Spleen (tissue), 11 donors: ENCODE measurements at regions not wholly inside any gene's neighbourhood (a gene's known extent, or its start where the extent isn't known, plus 50 kb on each side); places are given as distances from the start of the nearest gene placed in this dataset.

Source experiments
- DNase-seq: peaks from one replicate; pipeline ENCODE4 v3.0.0-alpha.2; 2020
- H3K27ac ChIP-seq, 8 donors: fragments of 200-600 bp; sonication (generic) in 7 of 8; 1 replicate in 4 of 8; 2 replicates in 4 of 8; pipeline versions ENCODE4 v1.5.0 to v1.8.0; 2016 to 2021; ENCODE audit warnings: inconsistent platforms in 4 of 8, mild to moderate bottlenecking in 4 of 8, moderate library complexity in 1 of 8
- H3K27me3 ChIP-seq, 7 donors: fragments of 200-600 bp; sonication (generic) in 6 of 7; replicated peaks in 1 of 7; 1 replicate in 4 of 7; 2 replicates in 3 of 7; pipeline versions ENCODE4 v1.5.0 to v1.8.0; 2016 to 2021; ENCODE audit warnings: inconsistent platforms in 3 of 7, mild to moderate bottlenecking in 1 of 7
- H3K36me3 ChIP-seq, 6 donors: fragments of 200-600 bp; sonication (generic) in 5 of 6; 1 replicate in 4 of 6; 2 replicates in 2 of 6; pipeline versions ENCODE4 v1.5.0 to v1.8.0; 2016 to 2021; ENCODE audit warnings: inconsistent platforms in 2 of 6
- H3K4me1 ChIP-seq, 6 donors: fragments of 200-600 bp; sonication (generic) in 5 of 6; 1 replicate in 3 of 6; 2 replicates in 3 of 6; pipeline versions ENCODE4 v1.5.0 to v1.8.0; 2016 to 2021; ENCODE audit warnings: inconsistent platforms in 3 of 6
- H3K4me3 ChIP-seq, 8 donors: fragments of 200-600 bp; sonication (generic) in 7 of 8; 1 replicate in 4 of 8; 2 replicates in 4 of 8; pipeline versions ENCODE4 v1.5.0 to v1.8.0; 2016 to 2021; ENCODE audit warnings: inconsistent platforms in 4 of 8, mild to moderate bottlenecking in 4 of 8, moderate library complexity in 2 of 8
- H3K9me3 ChIP-seq, 8 donors: fragments of 200-600 bp; sonication (generic) in 7 of 8; 1 replicate in 4 of 8; 2 replicates in 4 of 8; pipeline versions ENCODE4 v1.5.0 to v1.8.0; 2016 to 2021; ENCODE audit warnings: inconsistent platforms in 4 of 8
- CTCF ChIP-seq, 11 experiments: fragments of 200-600 bp in 7 of 11; fragments of 450-650 bp in 4 of 11; sonication (generic) in 4 of 11; IDR thresholded peaks in 8 of 11; conservative IDR thresholded peaks in 3 of 11; 1 replicate in 7 of 11; 2 replicates in 4 of 11; pipeline versions ENCODE4 v1.4.0 to v1.8.0; 2016 to 2021; ENCODE audit warnings: antibody characterized with exemption in 11 of 11, inconsistent platforms in 4 of 11, mild to moderate bottlenecking in 1 of 11
- POLR2A ChIP-seq, 3 donors: fragments of 450-650 bp; IDR thresholded peaks; one replicate each; pipeline ENCODE4 v1.5.1; 2017; ENCODE audit warnings: antibody characterized with exemption in 3 of 3, mild to moderate bottlenecking in 1 of 3
- POLR2AphosphoS5 ChIP-seq, 3 donors: sonication (generic); formaldehyde crosslinking; IDR thresholded peaks; one replicate each; pipeline ENCODE4 v1.5.1; 2017; ENCODE audit warnings: antibody characterized with exemption in 3 of 3
- WGBS, 5 donors: extraction: QIAGEN DNeasy Blood & Tissue Kit in 3 of 5; methylation state at CpG; one replicate each; pipeline versions ENCODE4 v1.1.5 to v1.1.7; 2013 to 2018; 5-methylcytosine and 5-hydroxymethylcytosine counted together
- intact Hi-C: fragments of 100-400 bp; cut with DNase I; formaldehyde crosslinking; loops from one replicate; pipeline ENCODE4 v1.15.0; 2023; ENCODE audit warnings: low total_unique reads
- donor health status: healthy with polysubstance abuse.
- donor health status: DM: no; HTN: no; CAD: no; lungs with moderate emphysema.
- donor health status: DM: no; HTN: no; CAD: no.
- donor health status: Bipolar disorder and iron deficiency.
- donor health status: healthy.
- donor health status: DM: no; HTN: no; CAD: no.
- donor health status: DM: yes; HTN: yes; CAD: no.

DNA sequence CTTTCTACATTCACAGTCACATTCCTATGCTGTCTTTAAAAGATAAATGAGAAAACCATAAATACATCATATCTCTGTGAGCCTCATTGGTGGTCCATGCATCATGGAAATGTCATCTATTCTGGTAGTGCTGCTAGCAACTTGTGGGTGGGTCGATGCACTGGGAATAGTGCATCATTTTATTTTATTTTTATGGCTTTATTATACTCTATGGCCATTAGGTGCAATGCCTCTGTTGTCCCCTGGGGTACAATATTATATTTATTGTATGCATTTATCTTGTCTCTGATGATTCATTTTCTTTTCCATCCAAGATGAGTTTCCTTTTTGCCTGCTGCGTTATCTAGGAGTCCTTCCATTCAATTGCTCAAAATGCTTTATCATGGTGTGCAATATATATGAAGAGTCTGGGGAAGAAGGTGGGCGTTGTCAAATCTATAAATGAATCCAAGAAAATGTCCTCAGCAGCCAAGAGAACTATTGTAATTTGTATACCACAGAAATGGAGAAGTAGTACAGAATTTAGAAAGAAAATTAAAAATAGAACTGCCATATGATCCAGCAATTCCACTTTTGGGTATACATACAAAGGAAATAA is 324.0 kb downstream of the KCNJ2 start:
- Histone ChIP-seq H3K9me3 (no peaks in the 10 kb centered on the region), H3K27me3 (no peaks in the 10 kb centered on the region), H3K36me3 (no peaks in the 10 kb centered on the region), H3K4me3 (no peak overlapping the region), H3K27ac (no peak overlapping the region), H3K4me1 (no peaks in the 10 kb centered on the region)
- TF ChIP-seq POLR2A (IDR thresholded peaks at IDR 0.05) (no peak), CTCF (IDR thresholded peaks at IDR 0.05 in 8 of 11, conservative IDR thresholded peaks at IDR 0.05 in 3 of 11) (no peak), POLR2AphosphoS5 (IDR thresholded peaks at IDR 0.05) (no peak)
- DNase-seq = no peak
- intact Hi-C loops = no loop called here
- 66 to 79% (median 70%) methylated on average over 3 of the region's 3 CpGs for WGBS, 5 donors

- no peaks in the 10 kb centered on the region for H3K4me1 ChIP-seq
- H3K36me3 ChIP-seq = no peaks in the 10 kb centered on the region
- H3K4me3 ChIP-seq = no peak overlapping the region
- H3K27me3 ChIP-seq = no peaks in the 10 kb centered on the region
- intact Hi-C loops = no loop called here
- 76 to 93% (median 87%) methylated on average over 2 of the region's 2 CpGs for WGBS, 5 donors
- DNase-seq = no peak
- peak overlapping the region in 2 of 8 donors; percentile 7 to 24 for H3K27ac ChIP-seq
- TF ChIP-seq POLR2AphosphoS5 (IDR thresholded peaks at IDR 0.05) = no peak
- TF ChIP-seq POLR2A (IDR thresholded peaks at IDR 0.05) = no peak
- TF ChIP-seq CTCF (IDR thresholded peaks at IDR 0.05 in 8 of 11, conservative IDR thresholded peaks at IDR 0.05 in 3 of 11) = no peak
- no peaks in the 10 kb centered on the region for H3K9me3 ChIP-seq
Observed at GRCh38 chr17:70498631-70499030, 329.3 kb downstream of the KCNJ2 start.

DNA sequence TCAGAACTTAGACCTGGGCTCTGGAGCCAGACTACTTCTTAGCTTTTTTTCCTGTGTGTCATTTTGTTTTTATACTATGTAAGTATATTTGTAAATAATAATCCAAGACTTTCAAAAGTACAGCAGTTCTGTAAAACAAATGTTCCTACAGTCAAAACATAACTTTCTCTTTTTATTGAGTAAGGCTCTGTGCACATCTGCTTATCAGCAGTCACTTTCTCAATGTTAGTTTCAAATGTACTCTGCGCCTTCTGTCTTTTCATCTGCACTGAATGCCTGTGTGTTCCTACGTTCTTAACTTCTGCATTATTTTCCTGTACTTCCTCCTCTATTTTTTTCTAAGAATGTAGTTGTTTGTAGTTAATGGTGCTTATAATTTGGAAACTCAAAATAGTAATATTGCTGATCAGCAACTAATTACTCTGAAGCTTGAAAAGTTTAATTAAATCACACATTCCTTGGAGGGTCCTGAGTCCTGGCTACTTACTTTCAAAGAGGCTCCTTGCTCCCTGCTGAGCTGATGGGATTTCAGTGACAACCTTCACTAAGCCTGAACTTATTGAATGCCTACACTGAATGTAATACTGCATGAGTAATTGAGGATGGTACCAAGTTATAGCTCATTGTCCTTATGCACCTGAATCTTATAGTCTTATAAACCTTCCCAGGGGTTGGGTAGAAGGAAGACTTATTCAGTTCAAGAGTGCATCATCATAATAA is 329.9 kb downstream of the KCNJ2 start:
- intact Hi-C loops = no loop called here
- H3K27me3 ChIP-seq = no peaks in the 10 kb centered on the region
- H3K4me1 ChIP-seq = no peaks in the 10 kb centered on the region
- no peaks in the 10 kb centered on the region for H3K36me3 ChIP-seq
- TF ChIP-seq POLR2AphosphoS5 (IDR thresholded peaks at IDR 0.05) (no peak), CTCF (IDR thresholded peaks at IDR 0.05 in 8 of 11, conservative IDR thresholded peaks at IDR 0.05 in 3 of 11) (no peak), POLR2A (IDR thresholded peaks at IDR 0.05) (no peak)
- WGBS, 5 donors = 26 to 43% (median 37%) methylated on average over 2 of the region's 2 CpGs
- no peaks in the 10 kb centered on the region for H3K9me3 ChIP-seq
- H3K4me3 ChIP-seq = no peak overlapping the region
- no peak for DNase-seq
- peak overlapping the region in 2 of 8 donors; percentile 7 to 24 for H3K27ac ChIP-seq

- no peak for TF ChIP-seq CTCF (IDR thresholded peaks at IDR 0.05 in 8 of 11, conservative IDR thresholded peaks at IDR 0.05 in 3 of 11)
- TF ChIP-seq POLR2AphosphoS5 (IDR thresholded peaks at IDR 0.05) = no peak
- no peak for TF ChIP-seq POLR2A (IDR thresholded peaks at IDR 0.05)
- Histone ChIP-seq H3K27ac (no peak overlapping the region), H3K9me3 (no peaks in the 10 kb centered on the region), H3K36me3 (no peaks in the 10 kb centered on the region), H3K4me1 (no peaks in the 10 kb centered on the region), H3K27me3 (no peaks in the 10 kb centered on the region), H3K4me3 (no peak overlapping the region)
- intact Hi-C loops = no loop called here
- WGBS, 5 donors = 70 to 92% (median 89%) methylated on average over 3 of the region's 3 CpGs
- no peak for DNase-seq
Observed at GRCh38 chr17:70503449-70503848, 334.1 kb downstream of the KCNJ2 start.
